ENCODE measurements at regions not wholly inside any gene's neighbourhood (a gene's known extent, or its start where the extent isn't known, plus 50 kb on each side); places are given as distances from the start of the nearest gene placed in this dataset.
"Not testable (repeated sequence)": the region's sequence is repeated elsewhere in the genome, so short reads cannot be mapped to it uniquely, and the experiment has no call there.

GRCh38 chr10:87300163-87300562 is 57.4 kb upstream of the NUTM2D start:
- not testable (repeated sequence) for DNase-seq

DNA sequence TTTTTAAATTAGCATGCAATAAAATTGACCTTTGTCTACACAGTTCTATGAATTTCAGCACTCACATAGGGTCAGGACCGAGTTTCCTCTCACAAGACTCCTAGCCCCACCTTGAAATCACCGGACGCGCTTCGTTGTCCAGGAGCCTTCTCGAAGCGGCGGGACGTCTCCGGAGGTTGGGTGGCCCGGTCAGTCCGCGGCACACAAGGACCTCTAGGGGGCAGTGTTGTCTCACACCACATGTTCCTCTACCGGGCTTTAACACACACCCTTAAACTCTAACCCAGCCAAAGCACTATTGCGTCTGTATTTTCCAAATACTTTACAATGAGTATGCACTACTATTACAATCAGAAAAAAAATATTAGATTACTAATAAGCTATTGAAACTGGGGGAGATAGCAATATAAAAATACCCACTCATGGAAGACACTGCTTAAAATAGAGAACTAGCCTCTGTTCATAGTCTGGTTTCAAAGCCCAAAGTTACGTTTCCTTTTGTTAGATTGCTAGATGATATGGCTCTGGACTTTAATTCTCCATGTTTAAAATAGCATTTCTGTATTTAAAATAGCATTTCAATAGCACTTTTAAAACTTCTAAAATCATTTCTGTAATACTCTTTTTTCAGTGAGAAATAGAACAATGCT is 56.0 kb upstream of the NUTM2D start:
- DNase-seq = peak; percentile 52

GRCh38 chr10:87302132-87302531 is 55.4 kb upstream of the NUTM2D start:
- not testable (repeated sequence) for DNase-seq

DNA sequence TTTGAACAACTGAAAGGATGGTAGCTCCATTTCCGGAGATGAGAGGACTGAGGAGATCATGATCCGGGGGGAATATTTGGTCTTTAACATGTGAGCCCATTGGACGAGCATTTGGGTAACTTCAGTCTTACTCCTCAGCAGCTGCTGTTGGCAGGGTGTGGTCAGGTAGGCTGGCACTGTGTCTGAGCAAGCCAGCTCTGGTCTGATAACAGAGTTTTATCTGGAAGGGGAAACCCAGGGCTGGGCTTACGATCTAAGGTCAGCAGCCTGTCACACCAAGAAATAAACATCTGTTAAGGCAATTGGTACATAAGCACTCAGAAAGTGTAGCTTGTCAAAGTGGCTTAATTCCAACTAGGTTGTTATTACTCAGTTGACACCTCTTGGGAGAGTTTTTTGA is 53.8 kb upstream of the NUTM2D start:
- not testable (repeated sequence) for DNase-seq

- DNase-seq = not testable (repeated sequence)
Measured at GRCh38 chr10:87306681-87307080, 50.9 kb upstream of the NUTM2D start.
